HG03460 (cell line): ENCODE measurements at regions not wholly inside any gene's neighbourhood (a gene's known extent, or its start where the extent isn't known, plus 50 kb on each side); places are given as distances from the start of the nearest gene placed in this dataset.

ENCODE experiments used
- ATAC-seq: cut with Tn5 transposase; IDR thresholded peaks from one replicate; pipeline ENCODE4 v1.9.1; 2021; ENCODE audit not compliant: unreplicated experiment

GRCh38 chr16:80427795-80428194 lies 113.0 kb upstream of the DYNLRB2 start:
- ATAC-seq: no peak

DNA sequence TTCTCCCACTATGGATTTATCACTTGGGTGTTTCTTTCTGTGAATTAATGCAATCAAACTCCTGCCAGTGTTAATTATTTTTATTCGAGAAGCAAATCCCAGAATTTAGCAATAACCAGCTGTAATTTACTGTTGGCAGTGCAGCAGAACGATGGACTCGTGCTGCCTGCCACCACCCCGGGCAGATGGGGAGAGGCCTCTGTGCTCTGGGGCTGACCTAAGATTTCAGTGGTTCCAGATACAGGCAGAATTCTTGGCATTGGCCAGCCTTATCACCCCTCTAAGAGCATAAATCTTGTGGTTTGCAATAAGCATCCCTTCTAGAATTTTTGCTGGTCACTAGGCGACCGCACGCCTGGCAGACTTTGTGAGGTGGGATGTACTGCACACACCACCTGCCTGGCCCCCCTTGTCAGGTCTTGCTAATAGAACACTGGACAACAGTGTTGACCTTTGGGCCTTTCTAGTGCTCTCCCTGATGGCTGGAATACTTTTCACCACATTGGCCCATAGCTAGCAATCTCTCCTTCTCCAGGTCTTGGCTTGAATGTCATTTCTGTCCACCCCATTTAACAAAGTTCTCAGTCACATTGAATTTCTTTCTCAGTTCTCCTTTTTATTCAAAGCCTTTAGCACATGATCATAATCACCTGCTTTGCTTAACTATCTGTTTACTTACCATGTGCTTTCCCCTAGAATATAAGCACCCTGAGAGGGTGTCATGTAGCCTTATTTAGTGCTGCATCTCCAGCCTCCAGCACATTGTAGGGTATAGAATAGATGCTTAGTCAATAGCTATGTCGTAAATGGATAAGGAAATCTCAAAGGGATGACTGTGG lies 122.1 kb upstream of the DYNLRB2 start:
- no peak for ATAC-seq

DNA sequence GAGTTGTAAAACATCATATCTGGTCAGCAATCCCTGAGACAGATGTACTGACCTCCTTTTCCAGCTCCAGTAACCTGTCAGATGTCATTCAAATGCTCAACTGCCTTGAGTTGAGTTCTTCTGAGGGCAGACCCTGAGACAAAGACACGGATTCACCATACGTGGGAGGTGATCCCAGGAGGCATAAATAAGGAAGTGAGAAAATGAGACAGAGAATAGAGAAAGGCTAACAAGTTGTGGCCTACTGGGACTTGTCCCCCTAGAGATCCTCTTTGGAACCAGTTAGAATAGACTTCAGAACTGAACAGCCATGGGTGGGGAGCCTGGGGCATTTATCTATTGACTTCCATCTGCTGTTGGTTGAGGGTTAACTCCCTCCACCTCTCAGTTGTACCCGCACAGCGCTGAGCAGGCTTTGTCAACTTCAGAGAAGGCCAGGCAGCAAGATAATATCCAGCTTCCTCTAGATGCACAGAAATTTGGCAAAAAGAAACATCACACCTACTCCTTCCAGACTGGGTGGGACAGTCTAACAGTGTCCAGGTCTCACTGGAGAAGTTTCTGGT lies 123.0 kb upstream of the DYNLRB2 start:
- ATAC-seq: no peak

DNA sequence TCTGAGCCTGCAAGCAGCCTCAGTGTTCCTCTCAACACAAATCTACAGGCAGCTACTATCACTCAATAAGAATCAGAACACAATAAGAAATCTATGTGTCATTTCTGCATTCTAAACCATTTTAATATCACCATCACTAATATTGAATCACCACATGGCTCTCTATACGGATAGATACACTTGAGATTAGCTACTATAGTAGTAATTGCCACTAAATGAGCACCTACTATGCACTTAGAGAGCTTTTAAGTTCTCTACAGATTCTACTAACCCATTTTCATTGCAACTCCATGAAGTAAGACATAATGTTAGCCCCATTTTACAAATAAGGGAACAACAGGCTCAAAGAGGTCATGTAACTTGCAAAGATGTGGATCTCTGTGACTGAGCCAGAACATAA lies 132.8 kb upstream of the DYNLRB2 start:
- ATAC-seq: no peak

DNA sequence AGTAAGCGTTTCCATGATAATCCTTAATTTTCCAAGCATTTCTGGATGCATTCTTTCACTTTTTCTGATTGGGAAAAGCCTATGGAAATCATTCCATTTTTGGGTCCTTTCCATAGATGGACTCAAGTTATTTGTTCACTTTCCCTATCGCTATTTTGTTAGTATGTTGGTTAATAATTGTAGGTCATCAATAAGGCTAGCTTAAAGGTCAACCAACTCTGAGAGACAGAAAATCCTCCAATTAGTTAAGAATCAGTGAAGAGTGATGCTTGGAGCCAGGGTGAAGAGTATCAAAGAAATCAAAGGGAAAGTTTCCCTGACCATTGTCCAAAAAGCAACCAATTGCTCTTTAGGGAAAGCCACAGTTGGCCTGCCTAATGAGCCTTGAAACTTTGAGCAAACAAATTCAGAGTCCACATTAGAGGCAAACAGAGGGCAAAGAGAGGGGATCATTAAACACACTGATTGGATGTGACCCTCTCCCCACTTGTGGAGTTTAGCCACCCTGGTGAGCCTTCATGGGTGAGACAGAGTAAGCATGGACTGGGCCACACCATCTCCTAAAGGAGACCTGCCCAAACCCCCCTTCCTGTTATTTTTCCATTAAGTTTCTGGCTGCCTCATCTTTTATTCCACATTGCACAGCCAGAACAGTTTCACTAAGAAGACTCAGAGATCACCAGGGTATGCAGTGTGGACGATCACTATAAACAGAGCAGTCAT lies 133.4 kb upstream of the DYNLRB2 start:
- ATAC-seq: no peak

- ATAC-seq: no peak
These were observed 135.9 kb upstream of the DYNLRB2 start for GRCh38 chr16:80404847-80405246.

DNA sequence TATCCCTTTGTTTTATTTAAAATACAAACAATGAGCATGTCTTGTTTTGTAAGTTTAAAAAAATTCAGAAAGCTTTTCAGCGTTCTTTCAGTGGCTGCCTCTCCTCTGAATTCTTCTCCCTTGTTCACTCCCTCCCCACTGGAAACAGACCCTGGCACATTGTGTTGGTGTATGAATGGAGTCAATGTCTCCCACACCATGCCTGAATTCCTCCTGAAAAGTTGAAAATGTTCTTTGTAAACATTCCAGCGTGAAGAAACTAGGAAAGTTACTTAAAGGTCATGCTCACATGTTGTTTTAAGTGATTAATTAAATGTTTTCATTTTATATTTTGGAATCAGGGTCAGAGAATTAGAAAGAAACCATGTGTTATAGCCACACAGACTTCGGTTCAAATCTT lies 136.9 kb upstream of the DYNLRB2 start:
- ATAC-seq: no peak

DNA sequence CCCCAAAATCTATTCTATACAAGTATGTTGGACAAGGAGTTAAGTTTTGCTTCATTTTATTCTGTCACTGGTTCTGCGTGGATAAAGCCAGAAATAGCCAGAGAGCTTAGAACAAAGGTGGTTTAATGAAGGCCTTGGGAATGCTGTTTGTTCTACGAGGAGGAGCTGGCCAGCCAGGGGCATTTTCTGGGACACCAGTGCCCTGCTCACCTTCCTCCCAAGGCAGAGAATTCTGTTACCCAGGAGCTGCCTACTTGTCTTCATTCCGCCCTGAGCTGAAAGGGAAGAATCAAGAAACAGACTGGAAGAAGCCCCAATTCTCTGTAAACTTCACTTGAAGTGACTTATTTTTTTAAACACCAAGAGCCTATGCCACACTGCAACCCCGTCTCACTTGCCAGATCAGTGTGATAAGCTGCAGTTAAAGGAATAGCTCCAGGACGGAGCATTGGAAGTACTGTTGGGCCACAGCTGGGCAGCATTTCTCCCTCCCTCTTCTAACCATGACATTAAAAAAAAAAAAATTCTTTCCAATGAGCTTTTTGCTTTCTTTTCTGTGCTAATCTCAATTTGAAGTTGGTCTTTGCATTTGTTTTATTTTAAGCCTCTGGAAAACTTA lies 149.8 kb upstream of the DYNLRB2 start:
- no peak for ATAC-seq

- ATAC-seq: no peak
These were observed 150.7 kb upstream of the DYNLRB2 start for GRCh38 chr16:80390046-80390445.

GRCh38 chr16:80389338-80389737 lies 151.5 kb upstream of the DYNLRB2 start:
- ATAC-seq: no peak

GRCh38 chr16:80387318-80387921 lies 153.4 kb upstream of the DYNLRB2 start:
- no peak for ATAC-seq

DNA sequence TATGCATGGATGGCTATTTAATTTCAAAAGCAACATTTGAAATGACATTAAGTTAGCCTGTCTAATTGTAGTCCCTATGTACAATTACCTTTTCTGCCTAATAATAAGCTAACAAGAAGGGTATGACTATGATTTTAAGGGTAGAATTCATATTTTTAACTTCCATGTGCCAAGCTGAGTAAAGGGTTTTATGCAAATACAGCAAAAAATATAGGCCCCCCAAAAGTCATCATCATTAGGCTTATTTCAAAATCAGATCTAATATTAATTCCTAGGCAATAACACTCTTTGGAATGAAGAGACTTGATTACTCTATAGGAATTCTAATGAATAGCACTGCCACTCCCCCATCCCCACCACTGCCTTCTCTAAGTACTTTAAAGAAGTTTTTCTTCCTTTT lies 155.9 kb upstream of the DYNLRB2 start:
- no peak for ATAC-seq

GRCh38 chr16:80380514-80380913 lies 160.3 kb upstream of the DYNLRB2 start:
- ATAC-seq: no peak

DNA sequence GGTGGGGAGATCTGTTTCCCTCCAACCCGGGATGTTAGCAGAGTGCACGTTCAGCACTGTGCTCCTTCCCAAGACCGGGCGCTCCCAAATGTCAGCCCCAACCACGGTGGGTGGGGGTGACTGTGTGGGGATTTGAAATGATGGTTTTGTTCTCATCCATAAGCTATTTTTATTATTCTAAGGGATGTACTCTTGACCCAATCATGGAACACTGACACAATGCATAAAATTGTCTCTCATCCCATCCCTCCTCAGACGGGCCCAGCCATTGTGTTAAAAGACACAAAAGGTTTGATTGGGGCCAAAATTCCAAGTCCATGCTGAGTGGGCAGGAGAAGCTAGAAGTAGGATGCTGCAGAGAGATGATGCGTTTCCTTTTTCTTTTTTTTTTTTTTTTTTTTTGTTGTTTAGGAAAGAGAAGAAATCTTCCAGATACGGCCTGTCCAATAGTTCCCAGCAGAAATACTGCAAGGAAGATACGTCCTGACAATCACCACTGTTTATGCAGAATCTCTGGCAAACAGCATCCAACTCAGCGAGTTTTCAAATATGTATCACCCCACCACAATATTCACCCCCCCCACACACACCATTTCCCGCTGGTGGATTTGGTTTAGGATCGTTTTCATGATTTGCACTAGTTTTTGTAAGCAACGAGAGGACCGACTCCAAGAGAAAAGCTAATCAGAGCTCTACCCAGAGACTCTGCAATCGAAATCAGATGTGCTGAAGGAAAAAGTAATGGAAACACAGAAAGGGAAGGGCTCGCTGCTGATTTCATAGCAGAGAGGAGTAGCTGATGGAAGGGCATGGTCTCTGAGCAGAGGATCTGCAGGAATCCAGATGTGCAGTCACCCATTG lies 163.5 kb upstream of the DYNLRB2 start:
- ATAC-seq: no peak

DNA sequence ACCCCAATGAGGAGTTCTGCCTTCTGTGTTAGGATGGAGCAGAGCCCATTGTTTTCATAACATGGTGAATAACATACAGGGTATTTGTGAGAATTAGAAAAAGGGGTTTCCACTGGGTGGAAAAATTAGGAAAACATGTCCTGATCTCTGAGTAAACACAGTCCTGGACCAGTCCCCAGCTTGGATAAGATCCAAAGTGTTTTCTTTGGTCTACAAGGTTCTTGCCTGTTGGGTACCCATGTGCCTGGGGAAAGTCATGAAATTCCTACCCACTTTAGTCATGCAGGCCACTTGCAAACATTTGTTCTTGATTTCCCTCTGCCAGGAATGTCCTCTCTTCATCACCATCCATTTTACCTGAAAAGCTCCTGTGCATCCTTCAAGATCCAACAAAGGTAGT lies 164.8 kb upstream of the DYNLRB2 start:
- no peak for ATAC-seq

DNA sequence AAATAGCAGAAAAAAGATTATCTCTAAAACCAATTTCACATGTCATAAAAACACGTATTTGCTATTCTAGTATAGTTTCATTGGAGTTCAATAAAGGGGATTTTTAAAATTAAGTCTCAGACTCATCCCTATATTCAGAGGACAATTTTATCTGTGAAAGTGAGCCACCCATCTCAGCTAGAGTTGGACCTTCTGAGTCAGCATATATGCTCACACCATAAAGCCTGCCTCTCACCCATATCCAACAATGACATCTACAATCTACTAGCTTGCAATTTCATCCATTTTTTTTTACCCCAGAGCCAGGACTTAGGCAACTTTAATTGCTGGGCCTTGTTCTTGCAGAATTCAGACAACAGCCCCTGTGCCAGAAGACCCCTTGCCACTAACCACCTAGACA lies 165.3 kb upstream of the DYNLRB2 start:
- no peak for ATAC-seq

- no peak for ATAC-seq
These were observed 168.5 kb upstream of the DYNLRB2 start for GRCh38 chr16:80372341-80372740.

GRCh38 chr16:80369138-80369958 lies 171.4 kb upstream of the DYNLRB2 start:
- ATAC-seq: no peak

DNA sequence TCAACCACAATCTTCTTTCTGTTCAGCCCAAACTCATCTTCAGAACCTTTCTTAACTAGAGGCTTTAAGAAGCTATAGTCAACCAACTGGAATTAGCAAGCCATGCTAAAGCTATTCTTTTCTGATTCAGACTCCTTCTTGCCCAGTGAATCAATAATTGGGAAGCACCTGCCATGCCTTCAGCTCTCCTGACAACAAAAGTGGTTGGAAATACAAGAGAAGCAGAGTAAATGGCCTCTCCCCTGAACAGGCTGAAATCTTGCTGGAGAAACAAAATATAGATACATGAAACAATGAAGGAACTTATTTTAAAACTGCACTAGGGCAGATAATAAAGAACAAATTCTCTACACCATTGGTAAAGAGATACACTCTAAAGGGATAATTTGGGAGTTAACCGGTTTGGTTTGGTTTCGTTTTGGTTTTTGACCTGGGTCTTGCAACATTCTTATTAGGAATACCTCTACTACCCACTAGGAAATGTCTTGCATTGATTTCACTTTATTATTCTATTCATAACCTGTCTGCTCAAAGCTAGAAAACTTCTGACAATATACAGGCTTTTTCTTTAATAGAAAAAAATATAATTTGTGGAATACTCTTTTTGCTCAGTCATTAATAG lies 173.6 kb upstream of the DYNLRB2 start:
- ATAC-seq: no peak
